ENCODE measurements at regions not wholly inside any gene's neighbourhood (a gene's known extent, or its start where the extent isn't known, plus 50 kb on each side); places are given as distances from the start of the nearest gene placed in this dataset.

DNA sequence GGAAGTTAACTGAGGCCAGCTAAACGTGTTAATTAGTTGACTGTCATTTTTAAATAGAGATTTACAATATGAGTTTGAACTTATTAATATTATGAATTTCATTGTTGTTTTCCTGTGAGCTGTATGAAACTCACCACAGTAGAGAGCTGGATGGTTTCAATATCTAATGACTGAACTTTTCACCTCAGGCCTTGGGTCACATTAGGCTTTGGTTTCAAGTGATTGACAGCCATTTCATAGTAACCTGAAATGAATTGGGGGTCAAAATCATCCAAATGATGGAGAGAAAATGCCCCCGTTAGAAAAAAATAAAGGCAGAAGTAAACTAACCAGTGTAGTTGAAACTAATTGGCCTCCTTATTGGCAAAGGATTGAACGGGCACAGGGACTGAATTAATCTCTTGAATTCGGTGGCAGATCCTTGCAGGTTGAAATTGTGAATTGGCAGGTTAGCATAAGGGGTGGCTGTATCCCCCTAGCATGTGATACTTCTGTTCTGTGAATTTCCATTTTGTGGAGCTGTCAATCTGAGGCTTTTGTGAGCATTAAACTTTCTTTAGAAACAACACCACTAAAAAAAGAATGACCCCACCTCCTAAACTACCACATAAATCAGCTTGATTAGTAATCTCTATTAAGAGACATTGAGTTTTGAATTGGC is 155.1 kb upstream of the MMS22L start:
- no peak overlapping the region for H3K4me3 ChIP-seq
- no peaks in the 10 kb centered on the region for H3F3A ChIP-seq (ENCODE audit: low read depth)
- Mint-ChIP-seq H3K4me1 (peaks cover 9% of the 10 kb centered on the region), H3K9me3 (no peaks in the 10 kb centered on the region), H3K36me3 (no peaks in the 10 kb centered on the region), H3K4me3 (no peak overlapping the region), H3K27me3 (ENCODE audit: insufficient read depth, low read depth) (peaks cover 2% of the 10 kb centered on the region), H3K27ac (no peak overlapping the region)
- no peaks in the 10 kb centered on the region for H3K79me2 ChIP-seq (ENCODE audit: low read depth)
- no peaks in the 10 kb centered on the region for H3K9me3 ChIP-seq (ENCODE audit: low read depth)
- no peaks in the 10 kb centered on the region for H3K36me3 ChIP-seq
- H3K4me1 ChIP-seq = no peaks in the 10 kb centered on the region
- no peak for DNase-seq (ENCODE audit: low spot score)
- H3K27ac ChIP-seq = no peak overlapping the region
- TF ChIP-seq, protein P1, sequence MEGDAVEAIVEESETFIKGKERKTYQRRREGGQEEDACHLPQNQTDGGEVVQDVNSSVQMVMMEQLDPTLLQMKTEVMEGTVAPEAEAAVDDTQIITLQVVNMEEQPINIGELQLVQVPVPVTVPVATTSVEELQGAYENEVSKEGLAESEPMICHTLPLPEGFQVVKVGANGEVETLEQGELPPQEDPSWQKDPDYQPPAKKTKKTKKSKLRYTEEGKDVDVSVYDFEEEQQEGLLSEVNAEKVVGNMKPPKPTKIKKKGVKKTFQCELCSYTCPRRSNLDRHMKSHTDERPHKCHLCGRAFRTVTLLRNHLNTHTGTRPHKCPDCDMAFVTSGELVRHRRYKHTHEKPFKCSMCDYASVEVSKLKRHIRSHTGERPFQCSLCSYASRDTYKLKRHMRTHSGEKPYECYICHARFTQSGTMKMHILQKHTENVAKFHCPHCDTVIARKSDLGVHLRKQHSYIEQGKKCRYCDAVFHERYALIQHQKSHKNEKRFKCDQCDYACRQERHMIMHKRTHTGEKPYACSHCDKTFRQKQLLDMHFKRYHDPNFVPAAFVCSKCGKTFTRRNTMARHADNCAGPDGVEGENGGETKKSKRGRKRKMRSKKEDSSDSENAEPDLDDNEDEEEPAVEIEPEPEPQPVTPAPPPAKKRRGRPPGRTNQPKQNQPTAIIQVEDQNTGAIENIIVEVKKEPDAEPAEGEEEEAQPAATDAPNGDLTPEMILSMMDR (IDR thresholded peaks at IDR 0.05) = no peak
- TF ChIP-seq EZH2 (IDR thresholded peaks at IDR 0.05) (no peak), EZH2phosphoT487 (IDR thresholded peaks at IDR 0.05) (no peak)
- no peak overlapping the region for H3K9ac ChIP-seq
- H3K4me2 ChIP-seq = no peak overlapping the region
- no peaks in the 10 kb centered on the region for H4K20me1 ChIP-seq (ENCODE audit: low read depth)
- H2AFZ ChIP-seq (replicated peaks) = no peak overlapping the region
- no peaks in the 10 kb centered on the region for H3K27me3 ChIP-seq

DNA sequence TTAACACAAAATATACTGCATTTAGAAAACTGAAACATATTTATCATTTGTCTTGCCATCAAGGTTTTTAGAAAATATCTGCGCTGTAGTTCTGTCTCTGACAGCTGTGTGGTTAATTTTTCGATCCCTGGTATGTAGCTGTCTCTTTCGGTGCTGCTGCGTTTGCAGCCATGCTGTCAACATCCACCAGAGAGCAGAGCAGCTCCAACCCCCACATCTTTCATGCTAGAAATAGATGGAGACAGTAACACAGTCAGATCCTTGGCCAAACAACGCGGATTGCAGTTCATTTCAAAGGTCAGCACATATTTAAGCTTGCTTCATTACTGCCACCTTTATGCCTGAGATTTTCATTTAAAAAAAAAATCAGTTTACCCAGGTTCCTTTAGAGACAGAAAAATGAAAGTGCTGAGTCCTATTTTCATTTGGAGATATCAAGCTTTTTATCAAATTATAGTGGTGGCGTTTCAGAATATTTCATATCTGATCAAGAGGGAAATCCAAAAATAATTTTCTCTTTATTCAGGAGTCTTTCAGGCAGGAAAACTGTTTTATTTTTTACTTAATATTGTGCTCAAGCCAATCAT is 157.7 kb upstream of the MMS22L start:
- H3K27ac Mint-ChIP-seq = no peak overlapping the region

DNA sequence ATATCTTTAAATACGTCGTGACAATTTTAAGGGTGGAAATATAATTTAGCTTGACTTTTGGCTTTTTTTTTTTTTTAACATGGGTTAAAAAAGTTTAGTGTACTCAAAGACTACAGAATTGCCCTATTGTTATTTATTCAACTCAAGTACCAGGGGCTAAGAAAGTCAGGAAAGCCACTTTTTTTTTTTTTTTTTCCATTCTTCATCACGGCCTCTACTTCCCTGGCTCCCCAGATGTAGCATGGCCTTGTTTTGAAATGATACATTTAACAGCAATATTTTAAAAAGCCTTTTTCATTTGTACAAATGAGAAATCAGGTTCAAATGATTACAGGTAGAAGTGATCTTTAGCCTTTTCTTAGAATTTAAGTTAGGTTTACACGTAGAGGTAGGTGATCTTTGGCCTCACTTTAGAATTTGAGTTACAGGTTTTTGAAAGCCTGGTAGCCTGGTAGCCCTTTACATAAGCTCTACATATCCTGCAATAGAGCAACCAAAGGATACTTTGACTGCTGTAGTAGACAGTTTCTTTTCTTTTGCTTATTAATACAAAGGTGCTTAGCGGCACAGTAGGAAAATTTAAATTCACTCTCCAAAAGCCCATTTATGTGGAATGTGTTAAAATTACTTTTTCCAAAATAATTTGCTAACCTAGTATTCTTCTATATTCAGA is 160.5 kb upstream of the MMS22L start:
- no peak for DNase-seq (ENCODE audit: low spot score)

More for the DNA sequence above, 157.7 kb upstream of the MMS22L start:
- no peak overlapping the region for H2AFZ ChIP-seq (replicated peaks)
- H3K9ac ChIP-seq = no peak overlapping the region
- H3K36me3 ChIP-seq = no peaks in the 10 kb centered on the region
- H4K20me1 ChIP-seq (ENCODE audit: low read depth) = no peaks in the 10 kb centered on the region
- H3K4me3 ChIP-seq = no peak overlapping the region
- Mint-ChIP-seq H3K4me1 (peaks cover 11% of the 10 kb centered on the region), H3K27me3 (ENCODE audit: insufficient read depth, low read depth) (peaks cover 2% of the 10 kb centered on the region), H3K4me3 (peak overlapping the region; percentile 25), H3K9me3 (no peaks in the 10 kb centered on the region), H3K36me3 (no peaks in the 10 kb centered on the region)
- H3K79me2 ChIP-seq (ENCODE audit: low read depth) = no peaks in the 10 kb centered on the region
- no peaks in the 10 kb centered on the region for H3F3A ChIP-seq (ENCODE audit: low read depth)
- TF ChIP-seq, protein P1 (IDR thresholded peaks at IDR 0.05) = peak; percentile 75
- no peak for TF ChIP-seq EZH2 (IDR thresholded peaks at IDR 0.05)
- DNase-seq (ENCODE audit: low spot score) = peak; percentile 75
- no peak overlapping the region for H3K27ac ChIP-seq
- H3K4me1 ChIP-seq = peaks cover 5% of the 10 kb centered on the region
- no peak overlapping the region for H3K4me2 ChIP-seq
- H3K9me3 ChIP-seq (ENCODE audit: low read depth) = no peaks in the 10 kb centered on the region
- no peaks in the 10 kb centered on the region for H3K27me3 ChIP-seq

More for the DNA sequence above, 160.5 kb upstream of the MMS22L start:
- Mint-ChIP-seq H3K4me1 (peaks cover 11% of the 10 kb centered on the region), H3K4me3 (no peak overlapping the region), H3K9me3 (no peaks in the 10 kb centered on the region), H3K27ac (no peak overlapping the region), H3K27me3 (ENCODE audit: insufficient read depth, low read depth) (peaks cover 2% of the 10 kb centered on the region), H3K36me3 (no peaks in the 10 kb centered on the region)
- H3K36me3 ChIP-seq = no peaks in the 10 kb centered on the region
- H3K4me3 ChIP-seq = no peak overlapping the region
- no peak overlapping the region for H3K9ac ChIP-seq
- H4K20me1 ChIP-seq (ENCODE audit: low read depth) = no peaks in the 10 kb centered on the region
- H3K4me1 ChIP-seq = peaks cover 5% of the 10 kb centered on the region
- no peaks in the 10 kb centered on the region for H3F3A ChIP-seq (ENCODE audit: low read depth)
- H2AFZ ChIP-seq (replicated peaks) = no peak overlapping the region
- TF ChIP-seq, protein P1 (IDR thresholded peaks at IDR 0.05) = no peak
- TF ChIP-seq EZH2 (IDR thresholded peaks at IDR 0.05) = no peak
- H3K27me3 ChIP-seq = no peaks in the 10 kb centered on the region
- no peaks in the 10 kb centered on the region for H3K9me3 ChIP-seq (ENCODE audit: low read depth)
- H3K4me2 ChIP-seq = no peak overlapping the region
- no peak overlapping the region for H3K27ac ChIP-seq
- no peaks in the 10 kb centered on the region for H3K79me2 ChIP-seq (ENCODE audit: low read depth)

Data from neural progenitor cell (in vitro differentiated cells).